Cerebellar cortex (tissue), 1 donor: ENCODE measurements at regions not wholly inside any gene's neighbourhood (a gene's known extent, or its start where the extent isn't known, plus 50 kb on each side); places are given as distances from the start of the nearest gene placed in this dataset.

Source experiments
- DNase-seq: peaks from one replicate; pipeline ENCODE4 v3.0.0-alpha.2; 2015; ENCODE audit warnings: low spot score

DNA sequence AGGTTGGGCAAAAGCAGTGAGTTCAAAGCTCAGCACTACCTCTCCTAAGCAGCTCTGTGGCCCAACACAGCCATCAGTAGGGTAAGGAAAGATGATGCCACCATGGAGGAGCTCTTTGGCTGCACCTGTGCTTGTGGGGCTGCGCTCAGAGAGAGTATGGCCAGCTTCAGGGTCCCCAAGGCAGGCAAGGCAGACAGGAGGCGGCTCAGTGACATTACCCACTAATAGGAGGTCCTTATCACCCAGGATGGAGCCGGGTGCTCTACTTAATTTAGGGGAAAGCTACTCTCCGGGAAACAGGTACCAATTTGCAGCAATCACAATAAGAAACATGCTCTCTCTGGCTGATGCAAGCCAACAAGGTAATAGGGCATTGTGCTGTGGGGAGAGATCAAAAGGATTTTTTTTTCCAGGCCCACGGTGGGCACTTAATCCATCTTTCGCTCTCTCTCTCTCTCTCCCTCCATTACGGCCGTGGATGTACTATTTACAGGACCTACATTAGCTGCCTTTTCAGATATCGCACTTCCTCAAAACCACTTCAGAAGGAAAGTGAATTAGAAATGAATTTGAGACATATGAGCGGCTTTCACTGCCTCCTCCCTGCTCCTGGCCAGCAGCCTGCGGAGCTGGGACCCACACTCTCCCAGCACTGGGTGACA is 446.3 kb downstream of the SOX6 start:
- DNase-seq, result no peak

GRCh38 chr11:15910761-15911160 is 445.6 kb downstream of the SOX6 start:
- DNase-seq, result no peak

- no peak for DNase-seq
Measured at GRCh38 chr11:15911377-15912044, 444.8 kb downstream of the SOX6 start.

DNA sequence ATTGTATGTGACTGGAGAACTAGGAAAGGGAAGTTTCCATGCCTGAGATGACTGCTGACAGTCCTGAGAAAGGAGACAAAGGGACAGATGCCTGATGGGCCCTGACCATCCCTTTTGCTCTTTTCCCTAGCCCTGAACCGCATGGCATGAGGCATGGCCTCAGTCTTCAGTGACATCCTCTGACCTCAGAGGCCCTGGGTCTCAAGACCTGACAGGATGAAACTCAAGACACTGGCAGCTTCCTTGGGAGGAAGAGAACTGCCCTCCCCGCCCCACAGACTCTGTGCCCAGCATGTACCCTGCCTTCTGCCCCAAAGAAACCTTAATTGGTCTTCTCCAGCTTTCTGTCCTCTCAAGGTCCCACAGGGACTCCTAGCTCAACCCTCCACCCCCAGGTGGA is 444.1 kb downstream of the SOX6 start:
- no peak for DNase-seq

DNA sequence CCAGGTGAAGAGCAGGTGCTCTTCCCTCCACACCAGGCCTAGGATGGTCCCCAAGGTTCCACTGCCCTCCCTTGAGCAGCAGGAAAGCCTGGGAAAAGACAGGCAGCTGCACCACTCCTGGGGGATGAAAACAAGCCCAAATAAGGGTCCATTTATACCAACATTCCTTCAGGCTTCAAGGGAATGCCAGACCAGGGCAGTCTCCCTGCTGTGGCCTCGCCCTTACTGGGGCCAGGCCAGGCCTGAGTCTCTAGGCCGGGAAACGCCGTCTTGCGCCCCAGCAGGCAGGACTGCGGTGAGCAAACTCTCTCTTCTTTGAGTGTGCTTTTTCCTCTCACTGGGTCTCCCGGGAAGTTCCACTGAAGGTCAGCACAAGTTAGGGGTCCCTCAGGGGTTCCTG is 443.5 kb downstream of the SOX6 start:
- DNase-seq, result no peak

DNA sequence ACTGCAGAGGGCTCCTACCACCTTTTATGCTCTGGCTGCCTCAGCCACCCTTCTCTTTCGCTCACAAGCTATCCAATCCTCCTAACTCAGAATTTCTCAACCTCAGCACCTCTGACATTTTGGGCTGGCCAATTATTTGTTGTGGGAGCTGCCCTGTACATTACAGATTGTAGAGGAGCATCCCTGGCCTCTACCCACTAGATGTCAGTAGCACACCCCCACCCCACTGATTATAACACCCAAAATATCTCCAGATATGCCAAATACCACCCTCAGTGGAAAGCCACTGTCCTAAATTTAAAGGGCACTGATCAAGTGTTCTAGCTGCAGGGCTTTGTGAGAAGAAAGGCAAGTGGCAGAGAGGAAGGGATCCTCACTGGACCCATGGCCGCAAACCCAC is 443.1 kb downstream of the SOX6 start:
- DNase-seq, result no peak
